Fibroblast of skin of abdomen (primary cell): ENCODE measurements at regions not wholly inside any gene's neighbourhood (a gene's known extent, or its start where the extent isn't known, plus 50 kb on each side); places are given as distances from the start of the nearest gene placed in this dataset.
"Not testable (repeated sequence)": the region's sequence is repeated elsewhere in the genome, so short reads cannot be mapped to it uniquely, and the experiment has no call there.

Experiments used
- DNase-seq: peaks from one replicate; pipeline ENCODE4 v3.0.0-alpha.2; 2013

DNA sequence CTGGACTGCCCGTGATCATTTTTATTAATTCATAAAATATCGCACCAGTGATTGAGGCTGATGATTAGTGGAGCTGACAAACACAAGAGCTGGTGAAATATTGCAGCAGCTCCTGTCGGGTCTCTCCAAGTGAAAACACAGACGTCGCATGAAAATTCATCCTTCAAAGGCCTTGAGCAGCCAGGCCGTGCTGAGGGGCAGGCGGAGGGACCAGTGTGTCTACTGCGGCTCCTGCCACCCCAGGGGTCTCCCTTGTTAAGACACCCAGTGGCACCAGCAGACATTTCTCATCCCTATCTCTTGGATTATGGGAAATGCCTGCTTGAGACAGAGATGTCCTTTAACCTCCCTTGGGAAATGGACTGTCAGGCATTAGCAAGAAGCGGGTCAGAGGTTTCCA, 289.4 kb upstream of the TLE3 start:
- no peak for DNase-seq

DNA sequence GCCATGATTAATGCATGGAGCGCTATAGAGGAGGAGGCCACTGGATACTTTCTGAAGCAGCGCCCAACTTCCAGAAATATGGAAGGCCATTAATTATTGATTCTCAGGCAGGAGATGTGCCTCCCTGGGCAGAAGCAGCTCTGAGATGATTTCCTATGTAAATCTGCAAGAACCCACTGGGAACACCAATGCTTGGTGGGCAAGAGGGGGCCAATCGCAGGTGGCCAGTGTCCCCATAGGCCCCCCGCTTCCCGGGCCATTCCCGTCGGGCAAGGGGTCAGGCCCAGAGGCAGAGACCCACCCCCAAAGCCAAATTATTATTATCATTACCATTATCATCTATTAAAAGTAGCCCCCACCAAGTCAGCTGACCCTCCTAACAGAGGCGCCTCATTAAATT, 288.0 kb upstream of the TLE3 start:
- no peak for DNase-seq

- no peak for DNase-seq
Measured at GRCh38 chr15:70385052-70385451, 287.3 kb upstream of the TLE3 start.

DNA sequence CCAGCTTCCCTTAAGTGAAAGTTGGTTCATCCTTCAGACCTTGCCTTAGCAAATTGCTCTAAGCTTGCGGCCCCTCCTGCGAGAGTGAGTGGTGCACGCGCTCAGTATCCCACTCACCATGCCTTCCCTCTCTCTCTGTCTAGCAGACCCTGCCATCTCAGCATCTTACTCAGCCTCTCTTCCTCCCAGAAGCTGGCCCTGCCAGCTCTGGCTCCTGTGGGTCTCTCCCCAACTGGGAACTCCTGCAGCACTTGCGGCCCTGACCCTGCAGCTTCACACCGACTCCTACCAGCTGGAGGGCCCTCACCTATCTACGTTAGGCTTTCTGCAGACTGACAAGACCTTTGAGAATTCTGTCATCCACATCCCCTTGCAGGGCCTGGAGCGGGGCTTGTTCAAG, 286.1 kb upstream of the TLE3 start:
- no peak for DNase-seq

GRCh38 chr15:70382762-70383458, 285.2 kb upstream of the TLE3 start:
- DNase-seq: no peak

DNA sequence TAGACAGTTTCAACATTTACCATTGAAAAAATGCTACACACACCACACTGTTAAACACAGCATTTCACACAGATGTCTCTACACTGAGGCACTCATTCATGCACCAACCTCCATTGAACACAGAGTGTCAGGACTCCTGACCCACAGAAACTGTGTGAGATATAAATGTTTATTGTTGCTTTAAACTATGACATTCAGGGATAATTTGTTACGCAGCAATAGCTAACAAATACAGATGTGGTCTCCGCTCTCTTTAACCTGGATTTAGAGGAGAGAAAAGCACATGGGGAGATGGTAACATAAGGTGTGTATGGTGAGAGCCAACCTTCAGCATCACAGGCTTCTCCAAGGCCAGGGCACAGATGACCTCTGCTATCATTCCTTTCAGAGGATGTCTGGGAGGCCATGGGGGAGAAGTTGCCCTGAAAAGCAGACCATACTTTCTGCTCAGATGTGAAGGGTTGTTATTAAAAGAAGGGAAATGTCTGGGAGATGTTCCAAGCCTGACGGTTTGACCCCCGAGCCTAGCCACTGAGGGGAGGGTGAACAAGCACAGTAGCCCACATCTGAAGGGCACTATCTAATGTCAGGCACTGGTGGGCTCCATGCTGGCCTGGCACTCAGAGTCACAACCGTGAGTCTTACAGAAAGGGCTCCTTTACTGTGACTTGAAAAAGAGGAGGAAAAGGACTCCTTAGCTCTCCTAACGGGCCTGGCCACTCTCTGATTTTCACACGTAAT, 284.5 kb upstream of the TLE3 start:
- no peak for DNase-seq

DNA sequence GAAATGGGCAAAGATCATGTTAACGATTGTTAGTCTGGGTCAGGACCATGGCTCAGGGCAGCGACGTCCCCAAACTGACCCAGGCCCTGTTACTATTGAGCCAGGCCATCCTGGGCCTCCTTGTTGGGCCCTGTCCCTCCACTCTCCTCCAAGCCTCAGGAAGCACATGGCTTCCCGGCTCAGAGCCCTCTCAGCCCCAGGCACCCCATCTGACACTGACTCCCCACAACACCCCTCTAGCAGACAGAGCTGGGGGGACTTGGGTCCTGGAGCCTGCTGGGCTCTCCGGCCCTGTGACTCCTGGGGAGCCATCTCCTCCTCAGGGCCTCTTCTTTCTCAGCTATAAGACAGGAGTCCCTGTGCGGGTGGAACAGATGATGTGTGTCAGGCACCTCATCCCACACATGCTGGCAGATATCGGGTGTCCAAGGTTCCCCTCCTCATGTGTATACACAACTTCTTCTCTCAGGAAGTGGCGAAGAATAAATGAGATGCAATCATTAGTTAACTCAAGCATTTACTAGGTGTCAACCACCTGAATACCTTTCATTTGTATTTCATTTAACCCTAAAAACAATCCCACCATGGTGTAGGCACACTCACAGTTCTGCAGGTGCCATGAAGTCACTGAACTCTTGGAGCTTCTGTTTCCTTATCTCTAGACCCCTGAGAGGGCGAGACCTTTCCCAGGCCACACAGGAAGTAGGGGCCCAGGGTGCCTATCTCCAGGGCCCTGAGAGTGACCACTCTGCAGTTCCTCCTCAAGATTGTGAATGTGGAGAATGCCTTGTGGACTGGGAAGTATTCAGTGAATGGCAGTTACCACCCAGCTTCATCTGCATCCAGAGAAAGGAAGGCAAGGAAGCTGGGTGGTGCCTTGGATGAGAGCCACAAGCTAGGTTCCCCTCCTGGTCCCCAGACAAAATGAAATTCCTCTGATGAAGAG, 282.5 kb upstream of the TLE3 start:
- DNase-seq: no peak

DNA sequence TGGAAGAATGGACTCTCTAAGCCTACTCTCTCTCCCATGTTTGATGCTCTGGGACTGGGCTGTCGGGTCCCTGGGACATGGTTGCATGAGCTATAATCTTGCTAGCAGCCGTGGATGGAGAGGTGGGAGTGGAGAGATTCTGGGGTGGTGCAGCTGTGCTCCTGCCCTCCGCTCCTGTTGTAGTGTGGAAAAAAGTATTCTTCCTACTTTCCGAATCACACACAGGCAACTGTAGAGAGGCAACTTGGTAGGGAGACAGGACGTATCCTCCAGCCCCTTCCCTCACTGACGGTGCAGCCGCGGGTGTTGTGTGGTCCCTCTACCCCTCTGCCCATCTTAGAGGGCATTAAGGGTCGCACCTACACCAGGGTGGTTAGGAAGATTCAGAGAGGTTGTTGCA, 281.4 kb upstream of the TLE3 start:
- DNase-seq: no peak

DNA sequence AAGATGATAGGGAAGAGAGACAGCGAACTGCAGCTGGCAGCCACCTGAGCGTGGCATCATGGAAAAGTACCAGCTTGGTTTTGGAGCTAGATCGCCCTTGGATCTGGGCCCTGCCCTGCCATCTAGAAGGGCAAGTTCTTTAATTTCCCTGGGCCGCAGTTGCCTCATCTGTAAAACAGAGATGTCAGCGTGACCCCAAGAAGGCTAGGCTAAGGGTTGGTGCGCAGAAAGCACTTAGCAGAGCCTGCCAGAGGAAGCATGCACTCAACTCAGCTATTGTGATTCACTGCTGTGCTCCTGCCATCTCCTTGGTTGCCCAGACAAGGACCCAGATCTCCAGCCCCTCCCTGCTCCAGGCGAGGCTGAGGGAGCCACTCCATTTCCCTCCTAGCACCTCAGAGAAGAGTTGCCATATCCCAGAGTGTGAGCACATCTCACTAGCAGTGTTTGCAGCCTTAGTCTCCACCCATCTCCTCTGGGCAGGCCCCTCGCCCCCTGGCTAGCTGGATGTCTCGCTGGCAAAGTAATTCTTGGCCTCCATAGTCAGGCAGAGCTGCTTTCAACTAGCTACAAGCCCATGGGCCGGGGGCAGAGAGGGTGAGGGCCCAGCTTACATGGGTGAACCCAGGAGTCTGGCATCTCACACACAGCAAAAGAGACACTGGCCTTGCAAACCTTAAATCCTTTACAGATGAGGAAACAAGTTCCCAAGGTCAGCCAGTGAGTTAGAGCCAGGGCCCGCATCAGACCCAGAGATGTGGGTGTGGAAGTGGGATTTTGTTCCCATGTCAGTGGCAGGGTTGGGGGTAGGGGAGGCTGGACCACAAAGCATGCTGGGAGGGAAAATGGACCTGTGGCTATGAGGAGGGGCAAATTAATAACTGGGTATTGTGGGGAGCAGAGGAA, 280.7 kb upstream of the TLE3 start:
- DNase-seq: no peak

DNA sequence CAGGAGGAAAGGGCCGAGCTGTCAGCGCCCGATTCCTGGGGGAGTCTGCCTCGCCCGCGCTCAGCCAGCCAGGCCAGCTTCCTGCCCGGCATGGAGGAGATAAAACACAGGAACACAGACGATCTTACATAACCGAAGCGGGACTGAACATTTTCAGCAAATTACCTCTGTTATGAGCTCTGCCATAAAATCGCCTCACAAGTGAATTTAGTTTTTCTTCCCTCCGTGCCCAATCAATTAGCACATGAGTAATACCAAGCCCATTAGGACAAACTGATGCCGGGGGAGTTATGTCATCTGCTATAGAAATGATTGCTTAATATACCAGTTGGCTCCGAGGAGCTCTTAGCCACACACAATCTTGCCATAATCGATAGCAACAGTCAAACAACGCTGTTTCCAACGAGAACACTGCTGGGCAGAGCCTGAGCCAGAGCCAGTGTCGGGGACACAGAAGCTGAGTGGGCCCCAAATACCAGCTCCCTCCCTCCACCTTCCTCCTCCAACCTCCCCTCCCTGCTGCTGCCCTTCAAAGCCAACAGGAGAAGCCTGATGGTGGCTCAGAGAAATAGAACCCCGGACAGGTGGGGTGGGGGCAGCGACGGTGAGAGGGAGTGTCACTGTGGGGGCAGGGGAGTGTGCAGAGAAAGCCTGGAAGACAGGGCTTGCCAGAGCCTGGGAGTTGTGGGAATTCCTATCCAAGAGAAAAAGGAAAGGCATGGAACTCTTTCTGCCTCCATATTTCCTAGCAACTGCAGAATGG, 279.4 kb upstream of the TLE3 start:
- peak; percentile 65 for DNase-seq

DNA sequence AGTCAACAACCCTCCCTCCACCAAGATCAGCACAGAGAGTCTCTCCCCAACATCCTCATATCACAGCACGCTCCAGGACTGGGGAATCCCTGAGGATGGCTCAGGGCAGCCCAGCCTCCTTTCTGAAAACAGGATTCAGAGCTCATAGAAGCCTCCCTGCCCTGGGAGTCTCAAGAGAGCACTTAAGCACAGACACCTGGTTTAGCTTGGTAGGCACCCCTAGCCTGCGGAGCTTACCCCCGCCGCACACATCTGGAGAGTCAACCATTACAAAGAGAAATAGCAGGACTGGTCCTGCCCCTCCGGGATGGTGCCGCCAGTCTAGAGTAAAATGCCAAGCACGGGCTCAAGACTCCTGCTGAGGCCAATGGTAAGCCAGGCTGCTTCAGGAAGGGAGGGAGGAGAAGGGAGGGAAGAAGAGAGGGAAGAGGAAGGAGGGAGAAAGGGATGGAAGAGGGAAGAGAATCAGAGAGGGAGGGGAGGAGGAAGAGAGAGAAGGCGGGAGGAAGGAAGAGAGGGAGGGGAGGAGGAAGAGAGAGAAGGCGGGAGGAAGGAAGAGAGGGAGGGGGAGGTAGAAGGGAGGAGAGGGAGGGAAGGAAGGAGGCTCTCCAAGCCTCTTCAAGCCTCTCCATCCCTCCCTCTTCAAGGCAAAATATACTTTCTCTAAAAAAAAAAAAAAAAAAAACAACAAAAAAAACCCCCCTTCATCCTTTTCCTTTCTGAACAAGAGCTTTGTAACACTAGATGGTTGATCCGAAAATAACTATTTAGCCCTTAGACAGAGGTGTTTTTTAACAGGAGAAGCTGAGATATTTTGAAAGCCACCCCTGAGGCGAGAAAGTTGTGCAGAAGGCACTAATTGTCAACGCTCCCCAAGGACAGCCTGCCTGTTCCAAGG, 278.6 kb upstream of the TLE3 start:
- no peak for DNase-seq

GRCh38 chr15:70375586-70375985, 277.9 kb upstream of the TLE3 start:
- no peak for DNase-seq

GRCh38 chr15:70375006-70375431, 277.3 kb upstream of the TLE3 start:
- no peak for DNase-seq

- DNase-seq: no peak
Measured at GRCh38 chr15:70374096-70374495, 276.4 kb upstream of the TLE3 start.

- not testable (repeated sequence) for DNase-seq
Measured at GRCh38 chr15:70373439-70373838, 275.7 kb upstream of the TLE3 start.

DNA sequence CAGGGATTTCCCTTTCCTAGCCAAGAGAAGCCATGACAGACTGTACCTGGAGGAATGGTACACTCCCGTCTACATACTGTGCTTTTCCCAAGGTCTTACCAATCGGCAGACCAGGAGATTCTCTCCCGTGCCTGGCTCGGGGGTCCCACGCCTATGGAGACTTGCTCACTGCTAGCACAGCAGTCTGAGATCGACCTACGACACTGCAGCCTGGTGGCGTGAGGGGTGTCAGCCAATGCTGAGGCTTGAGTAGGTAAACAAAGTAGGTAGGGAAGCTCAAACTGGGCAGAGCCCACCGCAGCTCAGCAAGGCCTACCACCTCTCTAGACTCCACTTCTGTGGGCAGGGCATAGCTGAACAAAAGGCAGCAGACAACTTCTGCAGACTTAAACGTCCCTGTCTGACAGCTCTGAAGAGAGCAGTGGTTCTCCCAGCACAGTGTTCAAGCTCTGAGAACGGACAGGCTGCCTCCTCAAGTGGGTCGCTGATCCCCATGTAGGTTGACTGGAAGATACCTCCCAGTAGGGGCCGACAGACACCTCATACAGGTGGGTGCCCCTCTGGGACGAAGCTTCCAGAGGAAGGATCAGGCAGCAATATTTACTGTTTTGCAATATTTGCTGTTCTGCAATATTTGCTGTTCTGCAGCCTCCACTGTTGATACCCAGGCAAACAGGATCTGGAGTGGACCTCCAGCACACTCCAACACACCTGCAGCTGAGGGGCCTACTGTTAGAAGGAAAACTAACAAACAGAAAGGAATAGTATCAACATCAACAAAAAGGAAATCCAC, 270.4 kb upstream of the TLE3 start:
- not testable (repeated sequence) for DNase-seq

DNA sequence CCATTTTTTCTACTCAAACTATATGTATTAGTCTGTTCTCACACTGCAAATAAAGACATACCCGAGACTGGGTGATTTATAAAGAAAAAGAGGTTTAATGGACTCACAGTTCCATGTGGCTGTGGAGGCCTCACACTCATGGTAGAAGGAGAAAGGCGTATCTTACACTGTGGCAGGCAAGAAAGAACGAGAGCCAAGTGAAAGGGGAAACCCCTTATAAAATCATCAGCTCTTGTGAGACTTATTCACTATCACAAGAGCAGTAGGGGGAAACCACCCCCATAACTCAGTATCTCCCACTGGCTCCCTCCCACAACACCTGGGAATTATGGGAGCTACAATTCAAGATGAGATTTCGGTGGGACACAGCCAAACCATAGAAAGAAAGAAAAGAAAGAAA, 266.3 kb upstream of the TLE3 start:
- not testable (repeated sequence) for DNase-seq

- DNase-seq: peak; percentile 40
Measured at GRCh38 chr15:70362886-70363285, 265.2 kb upstream of the TLE3 start.

- no peak for DNase-seq
Measured at GRCh38 chr15:70362350-70362749, 264.6 kb upstream of the TLE3 start.
